NB4 (cell line): ENCODE measurements at regions not wholly inside any gene's neighbourhood (a gene's known extent, or its start where the extent isn't known, plus 50 kb on each side); places are given as distances from the start of the nearest gene placed in this dataset.
"Not testable (repeated sequence)": the region's sequence is repeated elsewhere in the genome, so short reads cannot be mapped to it uniquely, and the experiment has no call there.

Experiments
- DNase-seq: peaks from one replicate; pipeline ENCODE4 v3.0.0; 2010; ENCODE audit warnings: low read depth
- H3K4me3 ChIP-seq: one replicate; pipeline ENCODE4 v1.5.1; 2011; ENCODE audit warnings: mild to moderate bottlenecking, low read depth, low read length, moderate library complexity
- CTCF ChIP-seq: IDR thresholded peaks from one replicate; pipeline ENCODE4 v1.5.1; 2012; ENCODE audit warnings: low read depth, low read length
- MAX ChIP-seq: IDR thresholded peaks from 2 replicates; pipeline ENCODE4 v1.6.1; 2011; ENCODE audit warnings: low read depth, low read length
- MYC ChIP-seq: IDR thresholded peaks from 2 replicates; pipeline ENCODE4 v1.6.1; 2011; ENCODE audit warnings: low read depth, low read length
- POLR2A ChIP-seq: IDR thresholded peaks from 2 replicates; pipeline ENCODE4 v1.6.1; 2011; ENCODE audit warnings: mild to moderate bottlenecking; ENCODE audit not compliant: insufficient read length; ENCODE audit errors: extremely low read depth

GRCh38 chr15:93920204-93920603 is 311.2 kb upstream of the MCTP2 start:
- TF ChIP-seq CTCF: no peak
- DNase-seq: no peak
- H3K4me3 ChIP-seq: no peak overlapping the region

- DNase-seq, H3K4me3 ChIP-seq: not testable (repeated sequence)
Observed at GRCh38 chr15:93918801-93919200, 312.6 kb upstream of the MCTP2 start.

- TF ChIP-seq MAX (no peak), MYC (no peak), CTCF (no peak), POLR2A (no peak)
- no peak for DNase-seq
- H3K4me3 ChIP-seq: no peak overlapping the region
Observed at GRCh38 chr15:93917181-93917580, 314.2 kb upstream of the MCTP2 start.

GRCh38 chr15:93913871-93914270 is 317.5 kb upstream of the MCTP2 start:
- no peak for DNase-seq
- no peak for TF ChIP-seq POLR2A
- TF ChIP-seq CTCF: no peak
- no peak for TF ChIP-seq MAX
- TF ChIP-seq MYC: no peak
- H3K4me3 ChIP-seq: no peak overlapping the region

GRCh38 chr15:93913310-93913709 is 318.1 kb upstream of the MCTP2 start:
- DNase-seq: no peak
- no peak overlapping the region for H3K4me3 ChIP-seq
- TF ChIP-seq MYC: no peak
- TF ChIP-seq POLR2A: no peak
- no peak for TF ChIP-seq MAX
- TF ChIP-seq CTCF: no peak

GRCh38 chr15:93900476-93901400 is 330.6 kb upstream of the MCTP2 start:
- no peak for TF ChIP-seq MYC
- TF ChIP-seq POLR2A: no peak
- TF ChIP-seq MAX: no peak
- TF ChIP-seq CTCF: no peak
- no peak overlapping the region for H3K4me3 ChIP-seq
- DNase-seq: peak; percentile 8
